GM18858 (cell line): ENCODE measurements at regions not wholly inside any gene's neighbourhood (a gene's known extent, or its start where the extent isn't known, plus 50 kb on each side); places are given as distances from the start of the nearest gene placed in this dataset.
A peak's percentile ranks its signal among the peaks of the same experiment; 100 is the strongest.
"Not testable (repeated sequence)": the region's sequence is repeated elsewhere in the genome, so short reads cannot be mapped to it uniquely, and the experiment has no call there.

Experiments used
- ATAC-seq: cut with Tn5 transposase; IDR thresholded peaks from one replicate; pipeline ENCODE4 v1.9.1; 2021; ENCODE audit not compliant: unreplicated experiment

DNA sequence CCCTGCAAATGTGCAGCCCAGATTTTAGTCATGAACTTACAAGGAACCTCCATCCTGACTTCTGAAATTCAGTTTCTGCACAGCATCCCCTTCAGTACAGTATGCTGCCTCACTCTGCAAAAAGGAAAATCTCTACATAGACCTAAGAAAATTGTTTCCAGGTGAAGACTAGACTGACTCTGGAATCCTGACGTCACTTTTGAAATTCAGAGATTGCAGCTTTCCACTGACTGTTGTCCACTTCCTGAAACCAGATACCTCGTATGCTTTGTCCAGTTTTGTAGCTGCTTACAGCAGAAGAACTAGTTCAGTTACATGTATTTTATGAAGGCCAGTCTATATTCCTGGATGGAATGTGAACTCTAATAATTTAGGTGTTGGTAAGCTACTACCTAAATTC, 629.3 kb upstream of the ST8SIA4 start:
- ATAC-seq, result no peak

GRCh38 chr5:101531026-101531425, 627.9 kb upstream of the ST8SIA4 start:
- no peak for ATAC-seq

DNA sequence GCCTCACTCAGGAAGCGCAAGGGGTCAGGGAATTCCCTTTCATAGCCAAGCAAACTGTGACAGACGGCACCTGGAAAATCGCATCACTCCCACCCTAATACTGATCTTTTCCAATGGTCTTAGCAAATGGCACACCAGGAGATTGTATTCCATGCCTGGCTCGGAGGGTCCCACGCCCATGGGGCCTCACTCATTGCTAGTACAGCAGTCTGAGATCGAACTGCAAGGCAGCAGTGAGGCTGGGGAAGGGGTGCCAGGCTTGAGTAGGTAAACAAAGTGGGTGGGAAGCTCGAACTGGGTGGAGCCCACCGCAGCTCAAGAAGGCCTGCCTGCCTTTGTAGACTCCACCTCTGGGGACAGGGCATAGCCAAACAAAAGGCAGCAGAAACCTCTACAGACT, 626.0 kb upstream of the ST8SIA4 start:
- ATAC-seq, result not testable (repeated sequence)

DNA sequence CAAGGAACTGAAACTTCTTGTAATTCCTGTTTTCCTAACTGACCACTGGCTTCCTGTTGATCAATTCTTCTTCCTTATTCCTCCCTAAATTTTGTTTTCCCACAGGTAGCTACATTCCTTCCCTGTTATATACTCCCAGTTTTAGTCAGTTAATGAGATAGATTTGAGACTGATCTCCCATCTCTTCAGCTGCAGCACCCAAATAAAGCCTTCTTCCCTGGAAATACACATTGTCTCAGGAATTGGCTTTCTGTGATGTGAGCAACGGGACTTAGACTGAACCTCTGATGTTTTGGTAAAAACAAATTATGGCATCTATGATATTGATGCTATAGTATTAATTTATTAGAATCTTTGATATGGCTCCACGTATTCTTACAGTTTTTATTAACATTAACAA, 617.3 kb upstream of the ST8SIA4 start:
- ATAC-seq, result no peak

DNA sequence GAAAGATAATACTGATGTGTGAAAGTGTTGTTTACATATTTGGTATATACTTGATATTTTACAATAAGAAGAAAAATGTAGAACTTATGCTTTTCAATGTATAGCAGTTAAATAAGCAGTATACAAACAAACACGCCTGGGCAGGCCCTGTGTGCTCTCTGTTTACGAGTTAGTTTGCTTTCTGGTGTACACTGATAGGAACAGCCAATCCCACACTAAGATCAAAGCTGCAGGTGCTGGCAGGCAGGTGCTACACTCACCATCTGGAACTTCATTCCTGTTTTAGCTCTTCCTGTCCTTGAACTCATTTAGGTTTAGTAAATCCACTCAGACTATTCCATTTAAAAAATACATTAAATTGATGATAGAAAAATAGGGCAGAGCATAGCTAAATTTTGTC, 614.7 kb upstream of the ST8SIA4 start:
- ATAC-seq, result no peak

DNA sequence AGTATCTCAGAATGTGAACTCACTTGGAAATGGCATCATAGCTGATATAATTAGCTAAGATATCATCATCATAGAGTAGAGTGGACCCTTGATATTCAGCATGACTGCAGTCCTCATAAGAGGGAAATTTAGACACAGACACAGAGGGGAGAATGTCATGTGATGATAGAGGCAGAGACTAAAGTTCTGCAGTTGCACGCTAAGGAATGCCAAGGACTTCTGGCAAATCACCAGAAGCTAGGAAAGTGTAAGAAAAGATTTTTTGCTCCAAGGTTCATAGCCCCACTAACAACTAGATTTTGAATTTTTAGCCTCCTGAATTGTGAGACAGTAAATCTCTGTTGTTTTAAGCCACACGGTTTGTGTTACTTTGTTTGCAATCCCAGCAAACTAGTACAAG, 612.6 kb upstream of the ST8SIA4 start:
- no peak for ATAC-seq

DNA sequence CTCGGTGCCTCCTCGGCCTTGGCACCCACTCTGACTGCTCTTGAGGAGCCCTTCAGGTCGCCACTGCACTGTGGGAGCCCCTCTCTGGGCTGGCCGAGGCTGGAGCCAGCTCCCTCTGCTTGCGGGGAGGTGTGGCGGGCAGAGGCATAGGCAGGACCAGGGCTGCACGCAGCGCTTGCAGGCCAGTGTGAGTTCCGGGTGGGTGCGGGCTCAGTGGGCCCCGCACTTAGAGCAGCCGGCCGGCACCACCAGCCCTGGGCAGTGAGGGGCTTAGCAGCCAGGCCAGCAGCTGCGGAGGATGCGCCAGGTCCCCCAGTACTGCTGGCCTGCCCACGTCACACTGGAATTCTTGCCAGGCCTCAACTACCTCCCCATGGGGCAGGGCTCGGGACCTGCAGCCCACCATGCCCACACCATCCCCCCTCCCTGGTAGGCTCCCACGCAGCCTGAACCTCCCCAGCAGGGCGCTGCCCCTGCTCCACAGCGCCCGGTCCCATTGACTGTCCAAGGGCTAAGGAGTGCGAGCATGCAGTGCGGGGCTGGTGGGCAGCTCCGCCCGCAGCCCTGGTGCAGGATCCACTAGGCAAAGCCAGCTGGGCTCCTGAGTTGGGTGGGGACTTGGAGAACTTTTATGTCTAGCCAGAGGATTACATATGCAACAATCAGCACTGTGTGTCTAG, 602.9 kb upstream of the ST8SIA4 start:
- ATAC-seq, result no peak

- no peak for ATAC-seq
Observed at GRCh38 chr5:101482931-101483330, 579.8 kb upstream of the ST8SIA4 start.

GRCh38 chr5:101473483-101473882, 570.4 kb upstream of the ST8SIA4 start:
- ATAC-seq, result peak; percentile 57

- no peak for ATAC-seq
Observed at GRCh38 chr5:101461455-101461854, 558.4 kb upstream of the ST8SIA4 start.

- ATAC-seq, result no peak
Observed at GRCh38 chr5:101458587-101458986, 555.5 kb upstream of the ST8SIA4 start.

GRCh38 chr5:101455851-101456250, 552.8 kb upstream of the ST8SIA4 start:
- ATAC-seq, result no peak

DNA sequence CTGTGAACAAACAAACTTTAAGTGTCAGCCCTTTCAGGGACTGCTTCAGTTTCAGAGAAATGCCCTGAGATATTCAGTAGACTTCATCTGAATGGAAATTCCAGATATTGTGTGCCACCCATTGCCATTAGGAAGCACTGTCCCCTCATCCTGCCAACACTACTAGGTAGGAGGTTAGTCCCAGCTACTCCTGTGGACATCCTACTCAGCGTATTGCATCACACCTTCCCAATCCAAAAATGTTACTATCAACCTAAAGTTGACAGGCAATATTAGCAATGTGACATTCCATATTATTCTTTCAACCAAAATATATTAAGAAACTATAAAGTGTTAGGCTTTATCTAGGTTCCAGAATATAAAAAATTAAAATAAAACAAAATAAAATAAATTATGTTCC, 552.0 kb upstream of the ST8SIA4 start:
- no peak for ATAC-seq

DNA sequence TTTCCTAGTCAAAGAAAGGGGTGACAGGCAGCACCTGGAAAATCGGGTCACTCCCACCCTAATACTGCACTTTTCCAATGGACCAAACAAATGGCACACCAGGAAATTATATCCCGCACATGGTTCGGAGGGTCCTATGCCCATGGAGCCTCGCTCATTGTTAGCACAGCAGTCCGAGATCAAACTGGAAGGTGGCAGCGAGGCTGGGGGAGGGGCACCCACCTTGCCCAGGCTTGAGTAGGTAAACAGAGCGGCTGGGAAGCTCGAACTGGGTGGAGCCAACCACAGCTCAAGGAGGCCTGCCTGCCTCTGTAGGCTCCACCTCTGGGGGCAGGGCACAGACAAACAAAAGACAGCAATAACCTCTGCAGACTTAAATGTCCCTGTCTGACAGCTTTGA, 539.2 kb upstream of the ST8SIA4 start:
- ATAC-seq, result not testable (repeated sequence)

- no peak for ATAC-seq
Observed at GRCh38 chr5:101440173-101440572, 537.1 kb upstream of the ST8SIA4 start.

DNA sequence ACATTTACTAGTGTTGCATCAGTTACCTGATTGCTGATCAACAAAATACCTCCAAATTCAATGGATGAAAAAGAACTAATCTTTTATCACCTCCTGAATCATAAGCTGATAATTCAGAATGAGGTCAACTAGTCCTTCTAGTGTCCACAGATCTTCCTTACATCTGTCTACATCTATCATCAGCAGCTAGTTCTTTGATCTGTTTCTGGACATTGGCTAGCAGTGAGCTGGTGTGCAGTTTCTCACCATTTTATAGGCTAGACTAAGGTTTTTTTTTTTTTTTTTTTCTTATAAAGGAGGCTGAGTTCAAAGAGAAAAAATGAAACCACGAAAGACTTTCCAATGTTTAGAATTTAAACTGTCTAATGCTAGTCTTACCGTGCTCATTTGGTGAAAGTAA, 534.3 kb upstream of the ST8SIA4 start:
- ATAC-seq, result no peak

DNA sequence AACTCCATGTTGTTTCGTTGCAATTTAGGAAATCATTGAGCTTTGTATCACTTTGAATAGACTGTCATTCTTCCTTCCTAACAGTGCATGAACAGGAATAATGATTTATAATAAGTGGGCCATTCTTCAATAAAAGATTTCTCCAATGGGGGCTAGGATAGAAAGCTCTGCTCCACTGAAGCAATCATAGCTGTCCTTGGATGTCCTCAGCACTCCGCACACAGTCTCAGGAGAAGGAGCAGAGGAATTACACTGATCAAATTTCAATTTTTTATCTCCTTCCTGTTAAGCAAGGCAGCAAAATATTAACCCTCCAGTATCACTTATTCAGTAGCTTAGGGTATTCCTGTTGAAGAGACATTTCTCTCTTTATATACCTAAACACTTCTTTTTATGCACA, 532.7 kb upstream of the ST8SIA4 start:
- ATAC-seq, result no peak

- ATAC-seq, result no peak
Observed at GRCh38 chr5:101431201-101431600, 528.1 kb upstream of the ST8SIA4 start.

GRCh38 chr5:101430551-101430950, 527.5 kb upstream of the ST8SIA4 start:
- ATAC-seq, result no peak

GRCh38 chr5:101429241-101429640, 526.2 kb upstream of the ST8SIA4 start:
- no peak for ATAC-seq

GRCh38 chr5:101425339-101425859, 522.3 kb upstream of the ST8SIA4 start:
- no peak for ATAC-seq

GRCh38 chr5:101424530-101425175, 521.6 kb upstream of the ST8SIA4 start:
- ATAC-seq, result no peak

DNA sequence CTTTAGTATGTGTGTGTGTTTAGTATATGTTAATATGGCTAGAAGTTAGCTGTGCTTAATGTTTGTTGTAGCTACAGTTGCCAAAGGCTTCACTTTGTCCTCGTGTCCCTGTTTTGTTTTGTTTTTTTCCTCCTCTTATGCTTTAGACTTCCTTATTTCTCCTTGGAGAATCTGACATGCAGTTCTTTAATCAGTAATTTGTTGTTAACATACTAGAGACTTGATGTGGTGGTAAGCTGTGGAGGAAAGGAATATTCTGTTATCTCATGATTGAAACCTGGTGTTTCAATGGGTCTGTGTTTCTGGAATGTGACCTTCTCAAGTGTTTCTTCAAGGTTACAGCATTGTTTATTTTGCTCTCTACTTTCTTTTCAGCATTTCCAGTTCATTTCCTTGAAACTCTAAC, 515.6 kb upstream of the ST8SIA4 start:
- no peak for ATAC-seq
